Stimulated activated CD8-positive, alpha-beta memory T cell treated with anti-CD3 and anti-CD28 coated beads, Interleukin-15, amount 100 ng/mL, for 1 hour (primary cell): ENCODE measurements at regions not wholly inside any gene's neighbourhood (a gene's known extent, or its start where the extent isn't known, plus 50 kb on each side); places are given as distances from the start of the nearest gene placed in this dataset.

ENCODE experiments used
- DNase-seq: peaks from one replicate; pipeline ENCODE4 v3.0.0-alpha.2; 2020; ENCODE audit warnings: low read depth

DNA sequence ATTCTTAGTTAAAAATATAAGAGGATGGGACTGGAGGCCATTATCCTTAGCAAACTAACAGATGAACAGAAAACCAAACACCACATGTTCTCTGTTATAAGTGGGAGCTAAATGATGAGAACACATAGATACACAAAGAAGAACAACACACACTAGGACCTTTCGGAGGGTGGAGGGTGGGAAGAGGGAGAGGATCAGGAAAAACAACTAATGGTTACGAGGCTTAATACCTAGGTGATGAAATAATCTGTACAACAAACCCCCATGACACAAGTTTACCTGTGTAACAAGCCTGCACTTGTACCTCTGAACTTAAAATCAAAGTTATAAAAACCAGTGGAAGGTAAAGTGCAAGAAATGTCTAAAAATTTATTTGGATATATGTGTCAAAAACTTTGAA lies 1047.4 kb upstream of the C9orf72 start:
- DNase-seq = no peak

GRCh38 chr9:28624771-28625170 lies 1051.5 kb upstream of the C9orf72 start:
- no peak for DNase-seq

GRCh38 chr9:28628031-28628430 lies 1054.8 kb upstream of the C9orf72 start:
- DNase-seq = no peak

DNA sequence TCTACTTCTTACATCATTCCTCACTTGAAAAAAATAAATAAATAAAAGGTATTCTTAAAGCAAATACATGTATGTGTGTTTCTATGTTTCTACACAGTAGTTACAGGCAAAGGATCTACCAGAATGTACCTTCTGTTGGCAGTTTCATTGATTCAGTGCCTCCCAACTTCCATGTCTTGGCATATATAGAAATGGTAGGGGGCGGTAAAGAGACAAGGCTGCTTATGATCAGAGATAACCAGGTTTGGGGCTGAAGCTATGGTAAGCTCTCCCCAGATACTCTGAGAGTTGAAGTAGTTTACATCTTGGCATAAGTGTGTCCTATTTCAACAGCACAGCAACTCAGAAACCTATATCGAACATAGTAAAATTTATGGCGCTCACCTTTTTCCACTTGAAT lies 1075.4 kb upstream of the C9orf72 start:
- no peak for DNase-seq

GRCh38 chr9:28650327-28650726 lies 1077.0 kb upstream of the C9orf72 start:
- no peak for DNase-seq

GRCh38 chr9:28651050-28651722 lies 1077.9 kb upstream of the C9orf72 start:
- DNase-seq = no peak

DNA sequence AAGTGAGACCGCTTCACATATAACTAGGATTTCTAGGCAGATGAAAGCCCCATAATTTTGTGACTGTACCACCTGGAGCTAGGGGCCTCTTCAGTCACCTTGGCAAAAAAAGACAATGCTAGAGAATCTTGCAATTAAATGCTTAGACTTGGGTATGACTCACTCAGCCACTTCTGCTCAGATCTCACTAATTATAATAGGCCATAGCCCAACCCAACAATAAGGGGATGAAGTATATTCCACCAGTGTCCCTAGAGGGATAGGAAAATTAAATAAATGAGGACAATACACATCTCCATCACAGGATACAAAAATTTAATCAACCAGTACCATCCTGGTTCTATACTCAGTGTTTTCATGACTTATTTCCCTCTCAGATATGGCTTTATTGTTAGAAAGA lies 1079.9 kb upstream of the C9orf72 start:
- no peak for DNase-seq

- no peak for DNase-seq
Measured at GRCh38 chr9:28656727-28657126, 1083.4 kb upstream of the C9orf72 start.

GRCh38 chr9:28661853-28662252 lies 1088.6 kb upstream of the C9orf72 start:
- no peak for DNase-seq

- no peak for DNase-seq
Measured at GRCh38 chr9:28662675-28663074, 1089.4 kb upstream of the C9orf72 start.

DNA sequence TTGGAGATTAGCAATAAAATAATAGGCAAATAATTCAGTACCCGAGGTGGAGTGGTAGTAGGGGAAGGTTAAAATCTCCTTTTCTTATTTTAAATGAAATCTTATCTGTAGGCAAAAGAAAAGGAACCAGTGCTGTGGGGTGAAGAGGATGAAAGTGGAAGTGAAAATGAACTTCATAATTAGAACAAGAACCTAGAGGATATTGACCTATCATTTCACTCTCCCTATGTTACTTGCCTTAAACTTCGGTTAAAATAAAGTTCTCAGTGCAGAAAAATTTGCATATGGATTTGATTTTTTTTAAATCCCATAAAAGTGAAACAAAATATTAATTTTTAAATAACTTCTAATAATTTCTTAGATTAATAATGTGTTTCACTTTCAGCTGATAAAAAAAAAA lies 1094.9 kb upstream of the C9orf72 start:
- no peak for DNase-seq

GRCh38 chr9:28671000-28671399 lies 1097.7 kb upstream of the C9orf72 start:
- DNase-seq = no peak

- DNase-seq = no peak
Measured at GRCh38 chr9:28678097-28678496, 1104.8 kb upstream of the C9orf72 start.

GRCh38 chr9:28688172-28688571 lies 1114.9 kb upstream of the C9orf72 start:
- no peak for DNase-seq

DNA sequence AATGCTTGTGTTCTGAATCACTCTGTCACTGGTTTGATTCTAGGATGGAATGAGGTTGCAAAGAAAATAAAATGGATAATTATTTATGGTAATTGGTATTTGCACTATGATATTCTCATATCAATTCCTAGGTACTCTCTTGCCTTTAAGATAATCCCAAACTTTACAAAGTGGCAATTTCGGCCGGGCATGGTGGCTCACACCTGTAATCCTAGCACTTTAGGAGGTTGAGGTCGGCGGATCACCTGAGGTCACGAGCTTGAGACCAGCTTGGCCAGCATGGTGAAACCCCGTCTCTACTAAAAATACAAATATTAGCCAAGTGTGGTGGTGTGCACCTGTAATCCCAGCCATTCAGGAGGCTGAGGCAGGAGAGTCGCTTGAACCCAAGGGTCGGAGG lies 1118.7 kb upstream of the C9orf72 start:
- no peak for DNase-seq

GRCh38 chr9:28696960-28697359 lies 1123.7 kb upstream of the C9orf72 start:
- DNase-seq = no peak

- no peak for DNase-seq
Measured at GRCh38 chr9:28699632-28700031, 1126.4 kb upstream of the C9orf72 start.

GRCh38 chr9:28707616-28708015 lies 1134.3 kb upstream of the C9orf72 start:
- DNase-seq = no peak

GRCh38 chr9:28714188-28714587 lies 1140.9 kb upstream of the C9orf72 start:
- DNase-seq = no peak

DNA sequence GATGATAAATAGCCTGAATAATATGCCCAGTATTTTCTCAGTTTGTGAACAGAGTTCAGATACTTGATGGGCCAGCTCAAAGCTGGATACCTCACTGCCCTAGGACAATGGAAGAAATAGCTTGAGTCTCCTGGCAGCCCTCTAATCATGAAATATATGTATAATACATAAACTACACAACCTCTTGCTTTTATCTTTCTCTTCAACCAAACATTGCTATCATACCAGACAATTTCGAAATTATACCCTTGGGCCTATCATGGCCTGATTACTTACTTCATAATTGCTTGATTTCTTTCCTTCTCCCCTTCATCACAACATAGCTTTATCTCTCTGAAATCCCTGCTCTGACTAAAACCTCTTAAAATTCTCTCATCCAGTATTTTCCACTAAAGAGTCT lies 1144.9 kb upstream of the C9orf72 start:
- DNase-seq = no peak

DNA sequence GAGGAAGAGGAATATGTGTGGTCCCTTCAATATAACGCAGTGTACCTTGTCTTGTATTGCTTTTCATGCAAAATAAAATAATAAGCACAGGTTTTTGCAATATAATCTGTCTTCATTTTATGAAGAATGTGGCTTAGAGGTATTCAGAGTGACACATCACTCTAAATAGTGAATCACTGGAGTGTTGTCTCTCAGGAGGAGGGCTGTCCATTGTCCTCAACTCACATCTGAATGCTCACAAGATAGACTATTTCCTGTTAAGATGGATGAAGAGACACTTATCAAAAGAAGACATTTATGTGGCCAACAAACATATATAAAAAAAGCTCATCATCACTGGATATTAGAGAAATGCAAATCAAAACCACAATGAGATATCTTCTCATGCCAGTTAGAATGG lies 1147.5 kb upstream of the C9orf72 start:
- DNase-seq = no peak

DNA sequence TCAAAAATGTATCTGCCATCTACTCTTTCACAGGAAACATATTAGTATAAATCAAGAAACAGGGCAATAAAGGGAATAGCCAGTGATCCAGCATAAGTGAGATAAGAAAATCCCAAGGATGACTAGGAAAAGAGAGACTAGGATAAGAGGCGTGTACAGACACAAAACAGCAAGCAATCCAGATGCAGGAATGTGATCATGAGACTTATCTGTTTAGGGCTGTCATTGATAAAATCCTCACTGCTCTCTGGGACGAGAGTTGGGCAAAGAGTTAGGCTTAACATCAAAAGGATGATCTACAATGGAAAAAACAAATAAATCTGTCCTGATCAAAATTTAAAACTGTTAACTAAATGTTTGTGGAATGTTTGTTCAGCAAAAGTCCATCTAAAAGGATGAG lies 1156.8 kb upstream of the C9orf72 start:
- DNase-seq = no peak

DNA sequence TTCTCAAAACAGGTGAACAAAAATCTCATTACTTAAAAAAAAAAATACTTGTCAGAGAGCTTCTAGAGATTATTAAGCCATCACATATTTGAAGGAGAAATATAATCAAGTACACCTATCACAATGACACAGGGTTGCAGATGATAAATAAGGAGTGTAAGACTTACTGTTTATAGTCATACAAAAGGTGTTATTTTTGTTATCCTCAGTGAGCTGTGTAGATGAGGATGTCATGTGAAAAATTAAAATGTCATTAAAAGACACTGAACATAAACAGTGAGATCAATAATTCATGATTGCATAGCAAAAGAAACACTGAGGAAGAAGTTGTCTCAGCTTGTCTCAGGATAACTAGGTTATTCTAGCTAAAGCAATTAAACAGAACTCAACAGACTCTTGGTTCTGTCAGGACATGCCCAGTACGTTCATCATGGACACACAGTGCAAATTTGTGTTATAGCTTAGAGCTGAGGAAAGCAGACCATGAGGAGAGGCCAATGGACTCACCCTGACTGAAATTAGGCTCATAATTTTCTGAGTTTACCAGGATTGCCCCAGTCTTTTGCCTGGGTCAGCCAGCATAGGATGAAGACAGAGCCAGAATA lies 1162.6 kb upstream of the C9orf72 start:
- no peak for DNase-seq

GRCh38 chr9:28741459-28741858 lies 1168.2 kb upstream of the C9orf72 start:
- DNase-seq = no peak
